GM21723 (cell line): ENCODE measurements at regions not wholly inside any gene's neighbourhood (a gene's known extent, or its start where the extent isn't known, plus 50 kb on each side); places are given as distances from the start of the nearest gene placed in this dataset.
"Not testable (repeated sequence)": the region's sequence is repeated elsewhere in the genome, so short reads cannot be mapped to it uniquely, and the experiment has no call there.

Experiments used
- ATAC-seq: cut with Tn5 transposase; IDR thresholded peaks from one replicate; pipeline ENCODE4 v1.9.1; 2021; ENCODE audit warnings: mild to moderate bottlenecking, moderate library complexity; ENCODE audit not compliant: unreplicated experiment

DNA sequence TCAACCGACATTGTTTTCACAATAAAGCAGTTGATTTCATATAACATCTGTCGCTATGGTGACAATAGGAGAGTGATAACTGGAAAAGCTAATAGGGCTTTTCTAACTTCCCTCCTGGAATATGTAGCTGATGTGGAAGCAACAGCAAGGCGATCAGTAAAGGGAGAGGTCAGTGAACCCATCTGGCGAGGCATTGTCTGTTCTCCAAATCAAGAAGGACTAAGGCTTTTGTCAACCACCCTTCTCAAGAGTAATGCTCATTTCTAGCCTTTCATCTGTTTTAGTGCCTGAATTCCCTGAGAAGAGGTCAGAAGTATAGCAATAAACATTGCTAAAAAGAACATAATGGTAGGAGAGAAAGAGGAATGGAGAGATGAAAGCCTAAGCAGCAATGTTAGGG lies 201.3 kb downstream of the AKAP7 start:
- ATAC-seq: no peak

DNA sequence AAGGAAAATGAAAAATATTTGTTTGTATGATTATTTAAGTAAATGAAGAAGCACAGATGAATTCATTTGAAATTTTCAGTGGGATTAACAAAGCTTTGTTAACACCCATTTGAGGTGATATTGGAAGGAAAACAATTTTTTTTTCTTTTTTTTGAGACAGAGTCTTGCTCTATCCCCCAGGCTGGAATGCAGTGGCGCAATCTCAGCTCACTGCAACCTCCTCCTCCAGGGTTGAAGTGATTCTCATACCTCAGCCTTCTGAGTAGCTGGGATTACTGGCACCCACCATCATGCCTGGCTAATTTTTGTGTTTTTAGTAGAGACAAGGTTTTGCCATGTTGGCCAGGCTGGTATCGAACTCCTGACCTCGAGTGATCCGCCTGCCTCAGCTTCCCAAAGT lies 211.6 kb downstream of the AKAP7 start:
- not testable (repeated sequence) for ATAC-seq

DNA sequence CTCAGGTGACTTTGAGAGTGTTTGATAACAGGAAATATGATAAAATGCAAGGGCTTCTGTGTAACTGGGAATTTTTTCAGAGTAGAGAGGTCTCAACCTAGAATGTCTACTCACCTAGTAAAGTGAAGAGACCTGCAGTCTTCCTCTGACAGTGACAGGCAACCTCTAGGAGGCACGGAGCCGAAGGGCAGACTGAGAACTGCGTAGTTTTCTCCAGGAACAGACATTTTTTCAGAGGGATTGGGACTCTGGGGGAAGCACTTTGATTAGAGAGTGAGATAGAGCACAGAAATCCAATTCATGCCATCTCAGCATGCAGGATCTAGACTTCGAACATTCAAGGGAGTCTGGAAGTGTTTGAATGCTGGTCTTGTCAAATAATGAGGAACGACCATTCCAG lies 213.3 kb downstream of the AKAP7 start:
- no peak for ATAC-seq

DNA sequence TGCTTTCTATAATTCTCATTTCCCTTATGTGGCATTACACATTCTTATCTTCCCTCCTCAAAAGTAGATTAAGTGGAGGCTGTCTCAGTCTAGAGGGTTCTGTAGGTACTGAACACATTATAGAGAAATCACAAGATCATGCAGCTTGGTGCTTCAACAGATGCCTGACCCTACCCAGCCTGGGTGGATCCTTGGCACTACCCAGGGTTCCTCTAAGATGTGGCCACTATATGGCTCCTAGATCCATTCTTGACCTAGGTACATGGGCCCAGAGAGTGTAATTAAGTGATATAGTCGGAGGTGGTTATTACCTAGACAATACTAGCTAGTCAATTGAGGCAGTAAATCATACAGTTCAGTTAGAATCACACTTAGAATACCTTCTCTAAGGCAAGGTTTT lies 213.9 kb downstream of the AKAP7 start:
- no peak for ATAC-seq

DNA sequence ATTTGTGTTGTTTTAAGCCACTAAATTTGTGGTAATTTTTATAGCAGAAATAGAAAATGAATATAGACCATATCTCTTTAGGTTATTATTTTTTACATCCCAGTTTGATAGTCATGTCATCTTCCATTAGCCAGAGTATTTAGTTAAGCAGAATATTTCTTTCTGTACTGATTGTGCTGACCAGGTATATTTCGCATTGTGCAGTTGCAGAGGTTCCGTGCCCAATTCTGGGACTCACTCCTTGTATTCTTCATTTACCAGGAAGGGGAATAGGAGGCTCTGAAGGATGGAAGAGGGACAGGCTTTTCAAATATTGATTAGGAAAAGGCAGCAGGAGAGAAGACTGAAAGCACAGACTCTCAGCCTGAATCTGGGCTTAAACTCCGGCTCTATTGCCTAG lies 217.8 kb downstream of the AKAP7 start:
- no peak for ATAC-seq

DNA sequence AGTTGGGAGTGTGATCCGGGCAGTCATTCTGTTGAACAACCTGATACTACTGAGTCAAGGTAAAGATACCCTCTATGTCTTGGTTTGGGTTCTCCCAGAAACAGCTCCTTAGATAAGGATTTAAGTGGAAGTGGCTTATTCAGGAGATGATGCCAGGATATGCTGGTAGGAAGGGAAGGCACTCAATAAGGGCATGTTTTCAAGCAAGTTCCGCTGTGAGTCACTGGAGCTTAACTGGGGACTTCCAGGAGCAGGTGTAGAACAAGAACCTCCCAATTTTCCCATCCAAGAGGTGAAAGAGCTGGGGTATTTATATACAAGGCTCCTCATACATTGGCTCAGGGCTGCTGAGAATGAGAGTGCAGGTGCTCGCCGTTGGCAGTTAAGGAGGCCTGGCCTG lies 218.6 kb downstream of the AKAP7 start:
- ATAC-seq: no peak

DNA sequence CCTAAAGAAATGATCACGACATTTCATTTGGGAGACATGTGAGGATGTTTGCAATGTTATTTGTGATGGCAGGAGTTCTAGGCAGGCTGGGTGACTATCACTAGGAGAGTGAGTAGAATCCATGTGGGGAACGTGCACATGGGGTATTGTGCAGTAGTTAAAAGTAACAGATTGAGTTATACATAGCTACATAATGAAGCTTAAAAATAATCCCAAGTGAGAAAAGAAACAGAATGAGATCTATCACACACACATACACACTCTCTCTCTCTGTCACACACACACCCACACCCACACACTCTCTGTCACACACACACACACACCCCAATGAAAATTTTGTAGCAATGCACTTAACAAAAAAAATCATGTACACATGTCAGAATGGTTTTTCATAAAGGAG lies 218.7 kb upstream of the ARG1 start:
- ATAC-seq: no peak

DNA sequence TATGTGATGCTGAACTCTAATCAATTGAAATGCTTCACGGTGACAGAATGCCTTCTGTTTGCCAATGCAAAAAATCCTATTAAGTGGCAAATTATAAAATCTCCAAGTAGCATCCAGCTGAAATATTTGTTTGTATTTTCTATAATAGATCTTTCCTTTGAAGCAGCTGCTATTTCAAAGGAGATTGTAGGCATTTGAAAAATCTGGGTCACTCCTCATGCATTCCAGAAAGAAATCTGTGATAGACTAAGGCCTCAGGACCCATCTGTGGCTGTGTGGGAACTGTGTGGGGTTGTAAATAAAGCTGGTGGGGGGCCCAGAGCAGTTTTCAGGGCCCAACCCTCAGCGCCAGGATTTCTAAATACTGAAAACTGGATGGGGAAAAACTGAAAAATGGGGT lies 216.9 kb upstream of the ARG1 start:
- ATAC-seq: no peak

DNA sequence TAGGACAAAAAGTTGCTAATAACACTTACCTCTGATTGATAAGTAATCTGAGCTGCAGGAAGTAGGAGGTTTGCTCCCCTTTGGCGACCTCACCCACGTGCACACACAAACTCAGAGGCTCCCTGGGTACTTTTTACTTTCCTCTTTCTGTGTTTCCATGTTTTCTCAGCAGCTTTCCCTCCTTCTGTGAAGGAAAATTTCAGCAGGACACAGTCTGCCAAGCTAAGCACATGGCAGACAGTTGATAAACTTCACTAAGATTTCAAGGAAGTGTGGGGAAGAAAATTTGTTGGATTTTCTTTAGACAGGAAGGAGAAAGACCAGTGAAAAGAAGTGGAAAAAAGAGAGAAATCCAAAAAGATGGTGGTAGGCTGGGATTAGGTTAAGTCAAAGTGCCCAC lies 215.5 kb upstream of the ARG1 start:
- no peak for ATAC-seq

DNA sequence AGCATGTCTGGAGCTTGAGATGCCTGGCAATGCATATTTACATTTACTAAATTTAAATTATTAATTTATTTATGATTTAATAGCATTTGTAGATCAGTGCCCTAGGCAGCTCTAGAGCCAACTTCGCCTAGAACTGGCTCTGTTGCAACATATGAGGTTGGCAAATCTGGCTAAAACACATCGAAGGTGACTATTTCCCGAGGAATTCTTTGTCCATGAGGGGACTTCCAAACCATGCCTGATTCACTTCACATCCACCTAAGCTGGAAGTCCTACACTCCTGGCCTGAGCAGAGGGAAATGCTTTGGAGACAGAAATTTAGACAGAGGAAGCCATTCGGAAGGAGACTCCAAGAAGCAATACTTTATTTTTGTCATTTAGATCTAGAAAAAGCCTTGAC lies 211.0 kb upstream of the ARG1 start:
- ATAC-seq: no peak

DNA sequence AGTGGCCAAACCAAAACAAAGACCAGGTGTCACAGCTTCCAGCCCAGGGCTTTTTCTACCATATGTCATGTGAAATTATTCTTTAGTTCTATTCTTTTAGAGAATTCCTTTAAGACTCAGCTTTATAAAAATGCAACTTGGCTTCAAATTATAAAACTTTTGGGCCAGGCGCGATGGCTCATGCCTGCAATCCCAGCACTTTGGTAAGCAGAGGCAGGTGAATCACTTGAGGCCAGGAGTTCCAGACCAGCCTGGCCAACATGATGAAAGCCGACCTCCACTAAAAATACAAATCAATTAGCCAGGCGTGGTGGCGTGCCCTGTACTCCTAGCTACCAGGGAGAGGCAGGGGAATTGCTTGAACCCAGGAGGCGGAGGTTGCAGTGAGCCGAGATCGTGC lies 210.3 kb upstream of the ARG1 start:
- ATAC-seq: no peak

DNA sequence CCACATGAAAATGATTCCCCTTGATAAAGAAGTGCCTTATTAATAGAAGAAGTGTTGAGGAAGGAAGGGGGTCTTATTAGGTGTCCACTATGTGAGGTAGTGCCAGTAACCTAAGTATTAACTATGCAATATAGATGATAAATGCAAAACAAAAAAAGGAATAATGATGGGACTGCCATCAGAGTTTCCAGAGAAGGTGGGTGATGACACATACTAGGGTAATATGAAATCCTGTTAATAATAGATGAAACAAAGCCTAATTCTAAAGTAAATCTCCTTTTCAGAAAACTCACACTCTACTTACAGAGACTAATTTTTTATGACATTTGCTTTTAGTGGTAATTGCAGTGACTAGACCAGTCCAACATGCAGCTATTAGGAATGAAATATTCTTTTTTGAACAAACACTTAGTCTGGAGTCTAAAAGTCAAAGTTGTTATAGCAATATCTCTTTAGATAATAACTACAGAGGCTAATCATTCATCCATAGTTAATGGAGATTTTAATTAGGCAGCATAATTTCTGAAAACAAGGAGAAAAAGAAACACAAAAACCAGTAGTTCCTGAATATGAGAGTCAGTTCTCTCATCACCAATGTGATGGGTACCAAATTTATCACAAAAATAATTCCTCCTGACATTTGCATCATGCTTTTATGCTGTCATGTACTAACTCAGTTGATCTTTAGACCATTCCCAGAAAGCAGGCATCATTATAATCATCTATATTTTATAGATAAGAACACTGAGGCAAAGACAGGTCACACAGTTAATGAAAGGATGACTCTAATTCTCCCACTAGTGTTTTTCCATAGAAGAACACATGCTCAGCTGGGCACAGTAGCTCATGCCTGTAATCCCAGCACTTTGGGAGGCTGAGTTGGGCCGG lies 208.8 kb upstream of the ARG1 start:
- ATAC-seq: no peak

DNA sequence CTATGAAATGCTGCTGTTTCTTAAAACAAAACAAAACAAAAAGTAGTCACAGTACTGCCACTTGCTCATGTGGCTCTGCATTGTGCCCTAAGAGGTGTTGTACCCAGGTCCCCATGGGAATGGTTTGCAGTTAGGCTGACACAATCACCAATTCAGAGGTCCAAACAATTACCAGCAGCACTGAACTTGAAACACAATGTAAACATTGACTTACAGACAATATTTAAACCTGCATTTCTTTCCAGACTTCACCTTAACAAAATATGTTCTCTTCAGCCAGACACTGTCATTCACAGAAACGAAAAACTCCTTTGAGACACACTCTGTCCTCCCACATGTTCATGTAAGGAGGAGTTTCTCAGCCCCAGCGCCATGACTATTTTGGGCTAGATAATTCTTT lies 206.8 kb upstream of the ARG1 start:
- no peak for ATAC-seq

DNA sequence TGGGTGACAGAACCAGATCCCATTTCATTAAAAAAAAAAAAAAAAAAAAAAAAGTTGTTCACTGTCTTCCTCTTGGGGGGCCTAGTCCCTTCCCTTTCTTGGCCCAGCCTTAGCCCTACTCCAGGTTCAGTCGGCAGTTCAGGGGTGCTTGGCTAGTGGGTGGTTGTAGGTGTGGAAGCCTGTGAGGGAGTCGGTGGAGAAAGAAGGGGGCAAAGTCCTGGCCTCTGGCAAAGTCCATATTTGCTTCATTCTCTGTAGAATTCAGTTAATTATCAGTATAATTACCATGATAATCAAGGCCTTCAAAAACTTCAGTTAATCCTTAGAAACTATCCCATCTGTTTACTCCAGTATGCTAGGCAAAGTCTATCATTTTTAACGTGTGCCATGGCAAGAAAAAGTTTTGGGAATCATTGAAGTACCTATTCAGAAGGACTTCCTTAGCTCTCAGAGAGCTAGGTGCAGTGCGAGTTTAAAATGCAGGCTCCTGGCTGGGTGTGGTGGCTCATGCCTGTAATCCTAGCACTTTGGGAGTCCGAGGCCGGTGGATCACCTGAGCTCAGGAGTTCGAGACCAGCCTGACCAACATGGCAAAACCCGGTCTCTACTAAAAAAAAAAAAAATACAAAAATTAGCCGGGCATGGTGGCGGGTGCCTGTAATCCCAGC lies 205.7 kb upstream of the ARG1 start:
- ATAC-seq: no peak

DNA sequence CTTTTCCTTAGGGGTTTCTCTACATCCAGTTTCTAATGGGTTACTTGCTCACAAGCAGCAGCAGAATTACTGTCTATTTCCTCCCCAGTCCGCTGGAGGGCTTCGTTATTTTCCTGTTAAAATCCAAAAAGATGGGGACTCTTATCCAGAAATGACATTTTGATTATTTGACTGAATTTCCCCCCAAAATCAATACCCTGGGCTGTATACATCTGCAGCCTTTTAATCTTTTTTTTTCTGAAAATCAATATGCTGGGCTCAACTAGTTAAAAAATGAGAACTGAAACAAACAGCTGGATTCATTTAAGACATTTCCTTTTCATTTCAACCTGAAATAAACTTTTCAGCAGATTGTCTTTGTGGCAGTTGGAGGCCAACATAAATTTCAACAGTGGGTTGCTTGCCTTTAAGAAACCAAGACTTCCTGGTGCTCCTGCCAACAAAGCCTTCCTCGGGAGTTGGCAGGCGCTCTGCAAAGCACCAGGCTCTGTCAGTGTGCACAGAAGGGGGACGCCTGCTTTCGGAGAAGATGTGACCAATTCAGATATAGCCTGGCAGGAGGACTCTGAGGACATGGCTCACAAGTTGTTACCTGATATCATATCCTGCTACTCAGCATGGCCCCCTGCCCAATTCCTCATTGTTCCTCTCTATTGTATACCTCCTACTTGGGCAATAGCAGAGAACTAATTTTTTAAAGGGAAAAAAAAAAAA lies 204.7 kb upstream of the ARG1 start:
- ATAC-seq: peak; percentile 86

DNA sequence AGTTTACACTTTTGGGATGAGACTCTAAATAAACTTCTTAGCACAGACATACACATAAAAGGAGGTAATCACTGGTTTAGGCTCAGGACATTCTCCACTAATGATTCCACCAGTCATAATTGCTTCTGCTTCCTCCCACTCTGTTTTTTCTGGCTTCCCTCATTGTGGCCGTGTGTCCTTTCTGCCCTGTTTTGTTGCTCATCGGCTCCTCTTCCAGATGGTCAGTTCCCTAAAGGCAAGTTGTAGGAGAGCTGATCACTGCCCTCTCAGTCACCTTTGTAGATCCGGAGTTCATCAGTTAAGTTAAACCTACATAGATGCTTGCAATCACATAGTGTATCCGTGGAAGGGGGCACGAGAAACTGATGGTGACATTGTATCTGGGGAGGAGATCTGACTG lies 200.5 kb upstream of the ARG1 start:
- ATAC-seq: no peak

DNA sequence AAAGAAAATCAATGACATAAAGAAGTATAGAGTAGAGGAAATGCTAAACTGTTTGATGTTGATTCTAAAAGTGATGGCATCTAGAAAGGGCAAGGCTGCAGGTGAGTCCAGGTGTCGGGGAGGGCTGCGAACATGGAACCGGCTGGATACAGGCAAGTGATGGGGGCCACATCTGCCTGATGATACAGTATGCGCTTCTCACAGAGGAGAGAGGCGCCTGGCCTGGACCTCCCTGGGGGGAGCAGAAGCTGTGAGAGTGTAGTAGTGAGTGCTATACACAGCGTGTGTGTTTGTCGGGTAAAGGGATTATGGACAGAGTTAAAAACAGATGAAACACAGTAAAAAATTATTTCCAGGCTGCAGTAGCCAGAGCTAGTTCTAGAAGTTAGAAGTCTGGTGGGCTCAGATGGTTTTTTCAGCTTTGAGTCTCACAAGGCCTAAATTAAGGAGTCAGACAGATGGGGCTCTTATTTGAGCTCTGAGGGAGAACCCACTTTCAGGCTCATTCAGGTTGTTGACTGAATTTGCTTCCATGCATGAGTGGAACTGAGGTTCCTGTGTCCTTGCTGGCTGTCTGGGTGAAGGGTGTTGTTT lies 195.8 kb upstream of the ARG1 start:
- no peak for ATAC-seq

DNA sequence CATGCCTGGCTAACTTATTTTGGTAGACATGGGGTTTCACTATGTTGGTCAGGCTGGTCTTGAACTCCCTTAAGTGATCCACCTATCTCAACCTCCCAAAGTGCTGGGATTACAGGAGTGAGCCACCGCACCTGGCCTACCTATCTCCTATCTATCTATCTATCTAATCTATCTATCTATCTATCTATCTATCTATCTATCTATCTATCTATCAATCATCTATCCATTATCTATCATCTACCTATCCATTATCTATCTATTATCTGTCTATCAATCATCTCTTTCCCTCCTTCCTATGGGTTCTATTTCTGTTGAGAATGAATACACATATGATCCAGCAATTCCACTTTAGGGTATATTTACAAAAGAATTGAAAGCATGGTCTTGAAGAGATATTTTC lies 194.2 kb upstream of the ARG1 start:
- ATAC-seq: no peak

DNA sequence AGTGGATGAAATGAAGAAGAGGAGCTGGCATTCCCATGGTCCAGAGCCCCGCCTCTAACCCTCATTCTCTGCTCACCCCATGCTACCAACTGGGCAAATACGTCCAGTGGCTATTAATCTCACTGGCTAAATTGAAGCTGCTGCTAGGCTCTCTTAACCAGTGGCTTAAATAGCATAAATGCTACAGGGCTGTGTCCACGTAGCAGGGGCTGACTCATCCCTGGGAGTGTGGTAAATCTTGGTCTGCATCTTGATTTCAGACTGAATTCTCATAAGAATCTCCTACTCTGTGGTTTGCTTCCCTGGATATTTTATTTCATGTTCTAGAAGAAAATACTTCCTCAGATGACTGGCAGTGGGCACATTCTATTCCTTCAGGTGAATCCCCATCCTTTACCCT lies 193.1 kb upstream of the ARG1 start:
- ATAC-seq: no peak

DNA sequence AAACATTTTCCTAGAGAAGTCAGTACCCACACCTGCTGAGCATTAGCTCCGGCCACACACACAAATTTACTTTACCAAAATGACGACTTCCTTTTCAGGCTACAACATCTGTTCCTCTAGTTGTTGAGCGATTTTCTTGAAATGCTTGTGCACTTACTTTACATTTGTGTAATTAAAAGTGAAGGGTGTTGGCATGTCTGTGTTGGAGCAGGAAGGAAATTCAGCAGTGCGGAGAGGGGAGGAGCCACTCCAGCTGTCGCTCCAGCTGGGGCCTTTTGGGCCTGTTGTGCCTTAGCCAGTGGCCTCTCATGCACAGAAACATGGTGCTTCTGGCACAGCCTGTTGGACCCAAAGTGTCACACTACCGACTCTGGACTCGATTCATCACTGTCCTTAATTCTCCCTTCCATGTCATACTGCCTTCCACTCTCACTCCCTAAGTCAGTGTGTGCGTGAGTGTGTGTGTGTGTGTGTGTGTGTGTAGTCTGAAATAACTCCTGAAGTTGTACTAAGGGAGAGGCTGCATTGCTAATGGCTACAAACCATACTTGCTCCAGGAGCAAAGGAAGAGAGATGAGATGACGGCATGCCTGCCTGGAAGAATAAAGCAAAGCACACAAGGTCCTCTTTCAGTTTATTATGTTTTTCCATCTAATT lies 191.8 kb upstream of the ARG1 start:
- ATAC-seq: no peak

DNA sequence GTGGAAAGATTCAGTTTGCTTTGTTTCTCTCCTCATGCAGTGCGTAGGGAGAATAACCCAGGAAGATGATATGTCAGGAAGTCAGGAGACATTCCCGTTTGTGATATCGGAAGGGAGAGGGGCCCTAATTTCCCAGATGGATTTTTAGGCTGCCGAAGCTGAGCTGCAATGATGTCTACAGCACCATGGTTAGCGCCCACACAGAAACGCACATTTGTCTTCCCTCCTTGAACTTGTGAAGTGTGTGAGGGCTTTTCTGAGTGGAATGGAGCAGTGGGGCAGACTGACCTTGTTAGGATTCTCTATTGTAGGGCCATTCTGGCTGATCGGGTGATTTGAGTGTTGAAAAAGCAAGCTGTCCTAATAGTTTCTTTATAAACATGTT lies 191.3 kb upstream of the ARG1 start:
- no peak for ATAC-seq
